ENCODE measurements at regions not wholly inside any gene's neighbourhood (a gene's known extent, or its start where the extent isn't known, plus 50 kb on each side); places are given as distances from the start of the nearest gene placed in this dataset.

GRCh38 chr2:206859330-206859739, 80.0 kb upstream of the CPO start:
- no peak for TF ChIP-seq NR2F2 (IDR thresholded peaks at IDR 0.05)
- no peak for TF ChIP-seq EGR1 (IDR thresholded peaks at IDR 0.05; ENCODE audit: low read depth in 2 of 2)
- TF ChIP-seq YY1 (IDR thresholded peaks at IDR 0.05), result no peak
- no peak for TF ChIP-seq HNF4G (IDR thresholded peaks at IDR 0.05)
- TF ChIP-seq, protein P1, sequence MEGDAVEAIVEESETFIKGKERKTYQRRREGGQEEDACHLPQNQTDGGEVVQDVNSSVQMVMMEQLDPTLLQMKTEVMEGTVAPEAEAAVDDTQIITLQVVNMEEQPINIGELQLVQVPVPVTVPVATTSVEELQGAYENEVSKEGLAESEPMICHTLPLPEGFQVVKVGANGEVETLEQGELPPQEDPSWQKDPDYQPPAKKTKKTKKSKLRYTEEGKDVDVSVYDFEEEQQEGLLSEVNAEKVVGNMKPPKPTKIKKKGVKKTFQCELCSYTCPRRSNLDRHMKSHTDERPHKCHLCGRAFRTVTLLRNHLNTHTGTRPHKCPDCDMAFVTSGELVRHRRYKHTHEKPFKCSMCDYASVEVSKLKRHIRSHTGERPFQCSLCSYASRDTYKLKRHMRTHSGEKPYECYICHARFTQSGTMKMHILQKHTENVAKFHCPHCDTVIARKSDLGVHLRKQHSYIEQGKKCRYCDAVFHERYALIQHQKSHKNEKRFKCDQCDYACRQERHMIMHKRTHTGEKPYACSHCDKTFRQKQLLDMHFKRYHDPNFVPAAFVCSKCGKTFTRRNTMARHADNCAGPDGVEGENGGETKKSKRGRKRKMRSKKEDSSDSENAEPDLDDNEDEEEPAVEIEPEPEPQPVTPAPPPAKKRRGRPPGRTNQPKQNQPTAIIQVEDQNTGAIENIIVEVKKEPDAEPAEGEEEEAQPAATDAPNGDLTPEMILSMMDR (IDR thresholded peaks at IDR 0.05; ENCODE audit: low read depth, low read length, missing input control), result no peak
- TF ChIP-seq MAX (IDR thresholded peaks at IDR 0.05), result no peak
- TF ChIP-seq FOXA2 (IDR thresholded peaks at IDR 0.05), result no peak
- no peak for TF ChIP-seq RAD21 (IDR thresholded peaks at IDR 0.05)
- TF ChIP-seq, protein P2, sequence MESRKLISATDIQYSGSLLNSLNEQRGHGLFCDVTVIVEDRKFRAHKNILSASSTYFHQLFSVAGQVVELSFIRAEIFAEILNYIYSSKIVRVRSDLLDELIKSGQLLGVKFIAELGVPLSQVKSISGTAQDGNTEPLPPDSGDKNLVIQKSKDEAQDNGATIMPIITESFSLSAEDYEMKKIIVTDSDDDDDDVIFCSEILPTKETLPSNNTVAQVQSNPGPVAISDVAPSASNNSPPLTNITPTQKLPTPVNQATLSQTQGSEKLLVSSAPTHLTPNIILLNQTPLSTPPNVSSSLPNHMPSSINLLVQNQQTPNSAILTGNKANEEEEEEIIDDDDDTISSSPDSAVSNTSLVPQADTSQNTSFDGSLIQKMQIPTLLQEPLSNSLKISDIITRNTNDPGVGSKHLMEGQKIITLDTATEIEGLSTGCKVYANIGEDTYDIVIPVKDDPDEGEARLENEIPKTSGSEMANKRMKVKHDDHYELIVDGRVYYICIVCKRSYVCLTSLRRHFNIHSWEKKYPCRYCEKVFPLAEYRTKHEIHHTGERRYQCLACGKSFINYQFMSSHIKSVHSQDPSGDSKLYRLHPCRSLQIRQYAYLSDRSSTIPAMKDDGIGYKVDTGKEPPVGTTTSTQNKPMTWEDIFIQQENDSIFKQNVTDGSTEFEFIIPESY (IDR thresholded peaks at IDR 0.05), result no peak
- no peak for TF ChIP-seq FOXA1 (IDR thresholded peaks at IDR 0.05)
- no peak for TF ChIP-seq HNF4A (conservative IDR thresholded peaks at IDR 0.05)
- TF ChIP-seq, protein P3, sequence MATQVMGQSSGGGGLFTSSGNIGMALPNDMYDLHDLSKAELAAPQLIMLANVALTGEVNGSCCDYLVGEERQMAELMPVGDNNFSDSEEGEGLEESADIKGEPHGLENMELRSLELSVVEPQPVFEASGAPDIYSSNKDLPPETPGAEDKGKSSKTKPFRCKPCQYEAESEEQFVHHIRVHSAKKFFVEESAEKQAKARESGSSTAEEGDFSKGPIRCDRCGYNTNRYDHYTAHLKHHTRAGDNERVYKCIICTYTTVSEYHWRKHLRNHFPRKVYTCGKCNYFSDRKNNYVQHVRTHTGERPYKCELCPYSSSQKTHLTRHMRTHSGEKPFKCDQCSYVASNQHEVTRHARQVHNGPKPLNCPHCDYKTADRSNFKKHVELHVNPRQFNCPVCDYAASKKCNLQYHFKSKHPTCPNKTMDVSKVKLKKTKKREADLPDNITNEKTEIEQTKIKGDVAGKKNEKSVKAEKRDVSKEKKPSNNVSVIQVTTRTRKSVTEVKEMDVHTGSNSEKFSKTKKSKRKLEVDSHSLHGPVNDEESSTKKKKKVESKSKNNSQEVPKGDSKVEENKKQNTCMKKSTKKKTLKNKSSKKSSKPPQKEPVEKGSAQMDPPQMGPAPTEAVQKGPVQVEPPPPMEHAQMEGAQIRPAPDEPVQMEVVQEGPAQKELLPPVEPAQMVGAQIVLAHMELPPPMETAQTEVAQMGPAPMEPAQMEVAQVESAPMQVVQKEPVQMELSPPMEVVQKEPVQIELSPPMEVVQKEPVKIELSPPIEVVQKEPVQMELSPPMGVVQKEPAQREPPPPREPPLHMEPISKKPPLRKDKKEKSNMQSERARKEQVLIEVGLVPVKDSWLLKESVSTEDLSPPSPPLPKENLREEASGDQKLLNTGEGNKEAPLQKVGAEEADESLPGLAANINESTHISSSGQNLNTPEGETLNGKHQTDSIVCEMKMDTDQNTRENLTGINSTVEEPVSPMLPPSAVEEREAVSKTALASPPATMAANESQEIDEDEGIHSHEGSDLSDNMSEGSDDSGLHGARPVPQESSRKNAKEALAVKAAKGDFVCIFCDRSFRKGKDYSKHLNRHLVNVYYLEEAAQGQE (IDR thresholded peaks at IDR 0.05), result no peak
- Histone ChIP-seq H3K4me1 (ENCODE audit: control insufficient read depth in 4 of 4, insufficient read depth in 4 of 4, low read length in 3 of 4) (no peaks in the 10 kb centered on the region), H3K27ac (ENCODE audit: low read depth in 1 of 2, low read length in 2 of 2) (no peak overlapping the region), H3K36me3 (ENCODE audit: control insufficient read depth in 4 of 4, insufficient read depth in 3 of 4, low read depth in 1 of 4, low read length in 3 of 4) (no peaks in the 10 kb centered on the region), H3K9me3 (ENCODE audit: control insufficient read depth in 4 of 4, low read length in 3 of 4) (no peaks in the 10 kb centered on the region), H3K4me3 (ENCODE audit: low read depth in 1 of 3, low read length in 3 of 3) (no peak overlapping the region), H3K27me3 (ENCODE audit: control insufficient read depth in 4 of 4, insufficient read depth in 4 of 4, low read length in 3 of 4) (no peaks in the 10 kb centered on the region), H3K9ac (ENCODE audit: low read depth in 1 of 2, low read length in 2 of 2) (no peak overlapping the region)
- WGBS, result 85% methylated on average over 5 of the region's 5 CpGs
- DNase-seq (ENCODE audit: low spot score), result no peak

DNA sequence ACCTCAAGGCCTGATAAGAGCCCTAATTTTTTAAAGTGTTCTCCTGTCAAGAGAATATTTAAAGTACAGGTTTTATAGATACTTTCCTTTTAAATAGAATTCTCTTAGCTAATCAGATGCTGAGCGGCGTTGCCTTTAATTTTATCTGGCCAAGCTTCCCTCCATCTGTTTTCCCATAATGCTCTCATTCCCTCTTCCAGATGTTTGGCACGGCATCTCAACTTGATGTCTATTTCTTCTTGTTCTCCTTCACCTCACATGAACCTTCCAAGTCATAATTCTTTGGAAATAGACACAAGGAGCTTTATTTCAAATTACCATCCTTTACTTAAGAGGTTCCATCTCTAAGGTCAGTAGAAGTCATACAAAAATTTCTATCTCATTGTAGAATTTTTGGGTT, 76.1 kb upstream of the CPO start:
- no peak for DNase-seq (ENCODE audit: low spot score)
- H3K9me3 ChIP-seq (ENCODE audit: control insufficient read depth in 4 of 4, low read length in 3 of 4), result no peaks in the 10 kb centered on the region
- H3K27me3 ChIP-seq (ENCODE audit: control insufficient read depth in 4 of 4, insufficient read depth in 4 of 4, low read length in 3 of 4), result no peaks in the 10 kb centered on the region
- no peaks in the 10 kb centered on the region for H3K4me1 ChIP-seq (ENCODE audit: control insufficient read depth in 4 of 4, insufficient read depth in 4 of 4, low read length in 3 of 4)
- no peak overlapping the region for H3K4me3 ChIP-seq (ENCODE audit: low read depth in 1 of 3, low read length in 3 of 3)
- no peak overlapping the region for H3K9ac ChIP-seq (ENCODE audit: low read depth in 1 of 2, low read length in 2 of 2)
- WGBS, result 83% methylated on average over 3 of the region's 3 CpGs
- no peaks in the 10 kb centered on the region for H3K36me3 ChIP-seq (ENCODE audit: control insufficient read depth in 4 of 4, insufficient read depth in 3 of 4, low read depth in 1 of 4, low read length in 3 of 4)
- no peak overlapping the region for H3K27ac ChIP-seq (ENCODE audit: low read depth in 1 of 2, low read length in 2 of 2)
- TF ChIP-seq RAD21 (IDR thresholded peaks at IDR 0.05) (no peak), RXRA (IDR thresholded peaks at IDR 0.05) (no peak), EGR1 (IDR thresholded peaks at IDR 0.05; ENCODE audit: low read depth in 2 of 2) (no peak), FOXA1 (IDR thresholded peaks at IDR 0.05) (no peak), MAX (IDR thresholded peaks at IDR 0.05) (no peak), TAF1 (conservative IDR thresholded peaks at IDR 0.05) (no peak), JUND (IDR thresholded peaks at IDR 0.05) (no peak), HNF4A (conservative IDR thresholded peaks at IDR 0.05) (no peak), YY1 (IDR thresholded peaks at IDR 0.05) (no peak), HNF4G (IDR thresholded peaks at IDR 0.05) (no peak), GABPA (IDR thresholded peaks at IDR 0.05 in 1 of 2, conservative IDR thresholded peaks at IDR 0.05 in 1 of 2) (no peak), NR2F2 (IDR thresholded peaks at IDR 0.05) (no peak), FOXA2 (IDR thresholded peaks at IDR 0.05) (no peak)
- TF ChIP-seq, protein P3 (IDR thresholded peaks at IDR 0.05), result no peak
- TF ChIP-seq, protein P1 (IDR thresholded peaks at IDR 0.05; ENCODE audit: low read depth, low read length, missing input control), result no peak
- TF ChIP-seq, protein P4, sequence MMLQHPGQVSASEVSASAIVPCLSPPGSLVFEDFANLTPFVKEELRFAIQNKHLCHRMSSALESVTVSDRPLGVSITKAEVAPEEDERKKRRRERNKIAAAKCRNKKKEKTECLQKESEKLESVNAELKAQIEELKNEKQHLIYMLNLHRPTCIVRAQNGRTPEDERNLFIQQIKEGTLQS (IDR thresholded peaks at IDR 0.05), result no peak
